Posterior cingulate gyrus (tissue), 11 donors: ENCODE measurements at regions not wholly inside any gene's neighbourhood (a gene's known extent, or its start where the extent isn't known, plus 50 kb on each side); places are given as distances from the start of the nearest gene placed in this dataset.
"Not testable (repeated sequence)": the region's sequence is repeated elsewhere in the genome, so short reads cannot be mapped to it uniquely, and the experiment has no call there.

Experiments used
- DNase-seq, 10 donors: peaks; one replicate each; pipeline versions ENCODE4 v3.0.0 to v3.0.0-alpha.2; 2020 to 2021; ENCODE audit warnings: mixed read lengths in 3 of 10
- intact Hi-C: fragments of 100-400 bp; cut with DNase I; formaldehyde crosslinking; loops from one replicate; pipeline ENCODE4 v1.15.1; 2023

DNA sequence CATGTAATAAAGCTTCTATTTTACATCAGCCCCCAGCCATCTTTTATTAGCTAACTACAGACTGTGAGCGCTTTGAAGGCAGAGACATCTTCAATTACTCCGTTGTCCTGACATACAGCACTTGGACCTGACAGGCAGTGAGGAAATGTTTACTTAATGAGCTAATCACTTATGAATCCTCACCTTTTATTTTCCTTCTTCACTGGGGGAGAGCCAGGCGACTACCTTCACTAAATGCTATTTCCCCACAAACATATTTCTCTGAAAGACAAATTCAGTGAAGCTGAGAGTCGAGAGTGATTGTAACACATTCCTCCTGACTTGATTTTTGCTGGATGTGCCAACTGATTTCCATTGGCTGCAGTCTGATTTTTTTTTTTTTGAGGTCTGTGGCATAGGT lies 192.1 kb upstream of the CLINT1 start:
- DNase-seq, result no peak
- intact Hi-C loops, result no loop called here

DNA sequence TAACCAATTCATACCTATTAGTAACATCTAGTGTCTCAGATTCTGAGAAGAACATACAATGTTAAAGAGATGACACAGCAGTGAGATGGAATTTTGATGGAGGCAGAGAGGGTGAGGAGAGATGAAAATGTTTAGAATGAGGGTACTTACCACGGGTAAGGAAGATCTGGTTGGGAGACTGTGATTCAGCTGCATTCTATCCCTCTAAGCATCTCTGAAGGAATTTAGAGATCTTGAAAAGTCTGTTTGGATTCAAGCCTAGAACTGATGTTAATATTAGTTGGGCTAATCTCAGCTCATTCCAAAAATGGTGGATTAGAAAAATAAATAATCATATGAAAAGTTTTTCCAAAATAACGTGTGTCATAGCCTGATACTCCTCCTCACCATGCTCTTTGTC lies 191.5 kb upstream of the CLINT1 start:
- intact Hi-C loops, result no loop called here
- no peak for DNase-seq

DNA sequence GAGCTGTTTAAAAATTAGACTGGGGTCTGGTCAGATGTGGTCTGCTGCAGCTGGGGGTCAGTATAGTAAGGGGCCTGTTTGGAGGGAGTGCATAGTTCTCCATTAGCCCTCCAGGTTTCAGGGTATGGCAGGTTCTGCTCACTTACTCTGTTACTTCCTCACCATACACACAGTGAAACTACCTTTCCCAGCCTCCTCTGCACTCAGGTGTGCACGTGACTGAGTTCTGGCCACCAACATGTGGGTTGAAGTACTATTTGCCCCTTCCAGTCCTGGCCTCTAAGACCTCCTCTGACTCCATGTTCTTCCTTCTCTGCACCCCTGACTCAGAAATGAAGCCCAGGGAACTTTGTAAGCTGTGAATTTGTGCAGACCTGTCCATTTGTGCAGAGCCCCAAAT lies 190.5 kb upstream of the CLINT1 start:
- DNase-seq, result no peak

DNA sequence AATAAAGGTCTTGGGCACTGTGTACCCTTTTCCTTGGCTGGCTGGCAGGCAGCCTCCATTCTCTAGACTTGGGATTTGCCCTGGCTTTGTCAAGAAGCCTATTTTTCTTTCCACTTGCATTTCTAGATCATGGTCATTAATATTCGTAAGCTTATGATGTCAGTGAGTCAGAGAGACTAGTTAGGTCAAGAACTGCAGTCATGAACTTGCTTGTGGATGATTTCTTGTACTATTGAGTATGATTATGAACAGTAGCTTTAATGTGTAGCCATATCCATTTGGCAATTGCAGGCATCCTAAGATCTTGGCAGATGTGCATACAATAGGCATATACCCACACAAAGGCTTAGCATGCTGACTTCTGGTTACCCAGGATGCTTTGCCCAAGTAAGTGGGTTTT lies 186.8 kb upstream of the CLINT1 start:
- no peak for DNase-seq
- intact Hi-C loops, result no loop called here

More for the DNA sequence above, 190.5 kb upstream of the CLINT1 start:
- intact Hi-C loops, result no loop called here

DNA sequence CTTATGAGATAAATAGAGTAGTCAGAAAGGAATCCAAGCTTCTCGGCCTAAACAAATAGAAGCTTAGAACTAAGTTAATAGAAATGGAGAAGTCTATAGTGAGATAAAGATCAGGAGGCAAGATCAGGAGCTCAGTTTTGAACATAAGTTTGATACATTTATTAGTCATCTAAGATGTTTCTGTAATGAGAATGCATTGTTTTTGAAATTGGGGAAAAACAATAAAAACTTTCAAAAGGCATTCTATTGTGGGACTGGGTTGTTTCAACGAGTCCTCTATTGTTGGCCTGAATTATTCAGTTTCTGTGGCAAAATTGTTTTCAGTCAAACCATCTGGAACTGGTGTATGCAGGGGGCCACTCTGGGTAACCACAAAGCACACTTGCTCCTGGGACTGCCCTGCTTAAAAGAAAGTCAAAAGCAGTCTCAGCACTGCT lies 181.0 kb upstream of the CLINT1 start:
- intact Hi-C loops, result no loop called here
- DNase-seq, result no peak

DNA sequence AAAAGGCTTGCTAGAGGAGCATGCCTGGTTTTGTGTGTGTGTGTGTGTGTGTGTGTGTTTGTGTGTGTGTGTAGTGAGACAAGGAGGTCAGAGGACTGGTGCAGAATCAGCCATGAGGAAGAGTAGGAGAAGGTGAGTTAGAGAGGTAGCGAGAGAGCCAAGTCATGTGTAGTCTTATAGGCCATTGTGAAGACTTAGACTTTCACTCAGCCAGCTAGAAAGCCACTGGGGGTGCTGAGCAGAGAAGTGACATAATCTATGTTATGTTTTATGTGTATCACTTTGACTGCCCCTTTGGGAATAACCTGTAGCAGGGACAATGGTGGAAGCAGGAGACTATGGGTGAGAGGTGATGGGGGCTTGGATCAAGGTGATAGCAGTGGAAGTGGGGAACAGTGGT lies 180.5 kb upstream of the CLINT1 start:
- intact Hi-C loops, result no loop called here
- no peak for DNase-seq

DNA sequence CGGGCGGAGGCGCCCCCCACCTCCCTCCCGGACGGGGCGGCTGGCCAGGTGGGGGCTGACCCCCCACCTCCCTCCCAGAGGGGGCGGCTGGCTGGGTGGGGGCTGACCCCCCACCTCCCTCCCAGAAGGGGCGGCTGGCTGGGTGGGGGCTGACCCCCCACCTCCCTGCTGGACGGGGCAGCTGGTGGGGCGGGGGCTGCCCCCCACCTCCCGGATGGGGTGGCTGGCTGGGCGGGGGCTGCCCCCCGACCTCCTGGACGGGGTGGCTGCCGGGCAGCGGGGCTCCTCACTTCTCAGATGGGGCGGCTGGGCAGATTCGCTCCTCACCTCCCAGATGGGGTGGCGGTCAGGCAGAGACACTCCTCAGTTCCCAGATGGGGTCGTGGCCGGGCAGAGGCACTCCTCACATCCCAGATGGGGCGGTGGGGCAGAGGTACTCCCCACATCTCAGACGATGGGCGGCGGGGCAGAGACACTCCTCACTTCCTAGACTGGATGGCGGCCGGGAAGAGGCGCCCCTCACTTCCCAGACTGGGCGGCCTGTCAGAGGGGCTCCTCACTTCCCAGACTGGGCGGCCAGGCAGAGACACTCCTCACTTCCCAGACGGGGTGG lies 178.1 kb upstream of the CLINT1 start:
- intact Hi-C loops, DNase-seq: not testable (repeated sequence)

DNA sequence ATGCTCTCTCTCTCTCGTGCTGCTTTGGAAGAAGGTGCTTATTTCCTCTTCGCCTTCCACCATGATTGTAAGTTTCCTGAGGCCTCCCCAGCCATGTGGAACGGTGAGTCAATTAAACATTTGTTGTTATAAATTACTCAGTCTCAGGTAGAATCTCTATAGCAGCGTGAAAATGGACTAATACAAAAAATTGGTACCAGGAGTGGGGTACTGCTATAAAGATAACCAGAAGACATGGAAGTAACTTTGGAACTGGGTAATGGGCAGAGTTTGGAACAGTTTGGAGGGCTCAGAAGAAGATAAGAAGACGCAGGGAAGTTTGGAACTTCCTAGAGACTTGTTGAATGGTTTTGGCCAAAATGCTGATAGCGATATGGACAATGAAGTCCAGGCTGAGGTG lies 175.6 kb upstream of the CLINT1 start:
- intact Hi-C loops, DNase-seq: not testable (repeated sequence)

DNA sequence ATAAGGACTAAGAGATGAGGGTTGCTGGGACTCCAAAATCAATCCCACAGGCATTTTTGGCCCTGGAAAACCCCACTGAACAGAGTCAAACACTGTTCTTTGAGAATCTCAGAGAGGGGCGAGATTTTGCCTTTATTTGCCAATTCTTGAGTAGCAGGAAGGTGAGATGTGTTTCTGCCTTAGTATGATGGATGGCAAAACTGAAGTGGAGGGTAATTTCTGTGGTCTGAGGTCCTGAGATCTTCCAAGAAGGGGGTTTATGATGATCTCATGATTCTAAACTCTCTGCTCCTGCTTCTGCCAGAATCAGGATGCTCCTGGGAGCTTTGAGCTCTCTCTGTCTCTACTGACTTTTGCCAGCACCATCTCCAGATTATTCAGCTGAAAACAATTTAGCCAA lies 174.8 kb upstream of the CLINT1 start:
- no peak for DNase-seq
- intact Hi-C loops, result no loop called here

DNA sequence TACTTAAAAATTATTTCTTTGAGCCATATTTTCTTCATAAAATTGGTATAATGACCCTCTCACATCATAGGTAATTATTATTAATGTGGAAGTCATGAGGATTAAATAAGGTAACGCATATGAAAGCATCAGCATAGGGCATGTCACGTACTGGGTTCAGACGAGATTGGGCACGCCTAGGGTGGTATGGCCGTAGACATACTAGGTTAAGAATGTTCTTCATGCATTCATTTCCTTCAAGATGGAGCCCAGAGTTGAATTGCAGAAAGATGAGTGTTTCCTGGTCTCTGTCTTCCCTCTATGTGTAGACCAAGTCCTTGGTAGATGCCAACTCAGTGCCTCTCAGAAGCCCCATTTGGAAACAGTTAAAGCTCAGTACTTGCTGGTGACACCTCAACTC lies 174.1 kb upstream of the CLINT1 start:
- intact Hi-C loops, result no loop called here
- DNase-seq, result no peak

DNA sequence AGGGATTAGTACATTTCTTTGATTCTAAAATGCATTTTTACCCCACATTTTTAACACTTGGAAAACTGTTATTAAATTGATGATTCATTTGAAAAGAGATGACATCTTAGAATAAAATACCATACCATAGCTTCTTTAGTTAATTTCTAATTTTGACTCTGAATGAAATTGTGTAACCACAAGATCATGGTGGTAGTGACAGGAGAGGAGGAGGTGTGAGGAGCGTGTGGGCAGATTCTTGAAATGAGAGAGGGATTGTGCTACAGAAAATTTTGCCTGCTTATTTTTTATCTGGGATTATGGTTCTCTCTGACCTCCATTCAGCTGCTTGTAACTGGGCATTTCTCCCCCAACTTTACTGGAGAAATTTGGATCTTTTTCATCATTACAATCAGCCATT lies 173.3 kb upstream of the CLINT1 start:
- intact Hi-C loops, result no loop called here
- peak in 2 of 10 donors; percentile 7 to 20 for DNase-seq

DNA sequence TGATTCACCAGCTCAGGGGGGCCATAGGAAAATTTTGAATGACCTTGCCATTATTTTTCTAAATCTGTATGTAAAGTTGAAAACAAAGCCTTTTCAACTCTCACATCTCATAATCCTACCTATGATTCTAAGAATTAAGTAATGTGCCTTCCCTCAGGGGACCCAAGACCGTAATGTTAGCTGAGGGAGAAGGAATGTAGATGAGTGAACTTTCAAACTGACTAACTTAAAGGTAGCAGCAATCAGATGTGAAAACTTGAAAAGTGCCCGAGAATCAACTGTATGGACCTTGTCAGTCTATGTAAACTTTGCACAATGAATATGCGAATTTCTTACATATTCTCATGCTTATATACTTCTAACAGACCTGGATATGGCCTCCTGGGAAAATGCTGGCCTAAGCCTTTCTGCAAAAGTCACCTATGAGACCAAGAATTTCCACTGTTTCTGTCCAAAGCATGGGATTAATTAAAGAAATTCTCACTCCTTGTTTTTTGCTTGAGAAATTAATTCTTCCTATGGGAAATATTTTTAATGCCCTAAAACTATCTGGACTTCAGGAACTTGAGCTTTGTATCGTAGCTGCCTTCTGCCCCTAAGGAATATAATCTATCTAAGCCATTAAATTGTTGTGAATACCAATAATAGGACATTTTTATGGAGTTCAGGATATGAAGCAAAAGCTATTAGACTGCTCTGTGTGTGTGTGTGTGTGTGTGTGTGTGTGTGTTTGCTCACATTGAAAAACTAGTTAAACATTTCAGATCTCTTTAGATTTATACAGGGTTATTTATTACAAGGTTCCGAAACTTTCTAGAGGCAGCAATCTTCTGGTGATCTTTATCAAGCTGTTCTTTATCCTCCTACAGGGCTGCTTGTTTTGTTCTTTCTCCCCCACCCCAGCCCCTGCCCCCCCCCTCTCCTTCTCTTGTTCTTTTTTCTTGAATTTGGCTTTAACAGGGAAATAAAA lies 169.1 kb upstream of the CLINT1 start:
- intact Hi-C loops, result no loop called here
- DNase-seq, result no peak

DNA sequence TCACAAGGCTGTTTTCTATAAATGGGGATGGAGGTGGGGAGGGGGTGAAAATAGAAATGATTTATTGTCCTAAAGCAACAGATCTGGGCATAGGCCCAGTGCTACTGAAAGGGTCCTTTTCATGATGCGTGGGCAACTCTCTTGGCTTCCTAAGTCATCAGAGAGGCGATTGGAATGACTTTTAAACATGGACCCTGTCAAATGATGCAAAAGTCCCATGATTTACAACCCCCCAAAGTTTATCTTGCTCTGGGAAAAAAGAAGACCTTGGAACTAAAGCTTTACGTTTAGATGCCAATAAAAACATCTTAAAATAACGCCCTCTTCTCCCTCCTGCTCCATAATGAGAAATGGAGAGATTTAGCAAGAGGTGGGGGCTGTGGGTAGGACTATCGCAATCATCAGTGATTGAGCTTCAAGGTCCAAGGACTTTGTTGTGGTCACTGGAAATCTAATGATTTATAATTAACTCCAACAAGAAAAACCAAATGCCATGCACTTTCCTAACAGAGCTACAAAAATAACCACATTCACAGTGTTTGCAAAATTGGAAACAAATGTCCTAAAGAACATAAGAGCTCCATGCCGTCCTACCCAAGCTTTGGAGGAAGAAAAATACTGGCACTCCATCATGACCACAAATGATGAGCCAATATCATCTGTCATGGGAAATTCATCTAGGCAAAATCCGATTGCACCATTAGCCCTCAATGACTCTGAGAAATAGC lies 167.5 kb upstream of the CLINT1 start:
- intact Hi-C loops, result no loop called here
- peak in 2 of 10 donors; percentile 4 to 11 for DNase-seq

DNA sequence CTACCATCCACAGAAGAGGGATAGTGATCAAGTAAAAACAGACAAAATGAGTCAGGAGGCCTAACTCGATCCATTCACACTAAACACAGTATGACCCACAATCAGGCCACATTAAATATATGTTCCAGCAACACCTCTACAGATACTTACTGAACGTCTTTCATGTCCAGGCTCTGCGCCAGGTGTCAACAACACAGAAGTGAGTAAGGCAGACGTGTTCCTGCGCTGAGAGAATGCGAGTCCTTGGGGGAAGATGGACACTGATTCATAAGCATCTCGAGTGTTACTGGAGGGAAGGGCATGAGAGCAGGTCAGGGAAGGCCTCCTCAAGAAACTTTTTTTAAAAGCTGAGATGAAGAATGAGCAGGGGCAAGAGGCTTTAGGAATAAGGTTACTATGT lies 164.3 kb upstream of the CLINT1 start:
- DNase-seq, result no peak
- intact Hi-C loops, result no loop called here

DNA sequence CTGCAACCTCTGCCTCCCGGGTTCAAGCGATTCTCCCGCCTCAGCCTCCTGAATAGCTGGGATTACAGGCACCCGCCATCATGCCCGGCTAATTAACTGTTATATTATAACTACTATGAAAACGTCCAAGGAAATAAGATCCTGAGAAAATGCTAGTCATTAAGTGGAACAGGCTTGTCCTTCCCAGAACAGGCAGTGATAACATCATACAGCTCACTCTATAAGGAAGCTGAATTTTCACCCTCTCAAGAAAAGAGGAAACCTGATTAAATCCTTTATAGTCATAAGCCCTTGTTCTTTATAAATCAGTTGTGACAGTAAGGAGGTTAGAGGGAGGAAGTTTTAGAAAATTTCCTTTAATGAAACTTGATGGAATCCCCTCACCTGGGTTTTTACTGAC lies 163.9 kb upstream of the CLINT1 start:
- intact Hi-C loops, result no loop called here

DNA sequence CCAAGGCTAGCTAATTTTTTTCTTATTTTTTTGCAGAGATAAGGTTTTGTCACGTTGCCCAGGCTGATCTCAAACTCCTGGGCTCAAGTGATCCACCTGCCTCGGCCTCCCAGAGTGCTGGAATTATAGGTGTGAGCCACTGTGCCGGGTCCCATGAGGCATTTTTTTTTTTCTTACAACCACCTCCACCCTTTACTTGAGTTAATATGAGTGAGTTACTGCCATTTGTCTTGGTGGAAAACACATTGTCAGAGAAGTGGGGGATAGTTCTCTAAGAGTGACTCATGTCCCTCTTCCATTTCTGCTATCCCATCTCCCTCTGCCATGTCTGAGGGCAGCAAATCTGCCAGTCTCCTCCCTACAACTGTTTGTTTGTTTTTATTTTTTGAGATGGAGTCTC lies 163.4 kb upstream of the CLINT1 start:
- DNase-seq, result no peak
- intact Hi-C loops, result no loop called here

More for the DNA sequence above, 163.9 kb upstream of the CLINT1 start:
- DNase-seq, result no peak

DNA sequence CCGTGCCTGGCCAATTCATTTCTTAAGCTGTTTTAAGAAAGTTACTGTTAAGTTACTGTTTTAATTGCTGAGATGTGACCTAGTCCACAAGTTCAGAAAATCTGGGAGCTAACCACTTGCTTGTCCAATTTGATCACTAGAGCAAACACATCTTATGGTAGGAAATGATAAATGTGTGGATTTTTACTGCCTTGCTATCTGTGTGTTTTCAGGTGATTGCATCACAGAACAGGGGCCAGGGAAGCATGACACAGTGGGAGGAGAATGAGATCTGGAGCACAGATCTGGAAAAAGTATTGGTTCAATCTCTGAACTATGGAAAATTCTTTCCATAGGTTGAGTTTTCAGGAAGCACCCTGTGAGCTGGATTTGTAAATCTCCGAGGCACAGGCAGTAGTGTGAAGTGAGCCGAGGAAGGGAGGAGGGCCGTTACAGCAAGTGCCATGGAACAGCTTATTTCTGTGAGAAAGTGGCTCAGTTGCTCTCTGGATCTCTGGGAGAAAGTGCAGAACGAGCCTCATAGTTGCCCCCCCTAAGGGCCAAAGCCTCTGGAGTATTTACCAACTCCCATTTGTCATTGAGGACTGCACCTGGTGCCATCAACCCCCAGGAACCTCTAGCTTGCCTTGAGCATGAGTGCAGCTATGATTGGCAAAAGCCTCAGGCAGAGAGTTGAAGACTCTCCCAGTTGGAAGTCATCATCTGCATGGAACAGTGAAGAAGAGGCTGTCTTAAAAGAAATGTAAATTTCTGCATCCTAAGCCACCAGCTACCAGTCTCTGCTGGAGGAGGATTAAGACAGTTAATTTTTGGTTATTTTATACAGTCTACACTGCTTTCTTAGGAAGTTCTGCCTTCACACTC lies 161.8 kb upstream of the CLINT1 start:
- DNase-seq, result no peak
- intact Hi-C loops, result no loop called here

DNA sequence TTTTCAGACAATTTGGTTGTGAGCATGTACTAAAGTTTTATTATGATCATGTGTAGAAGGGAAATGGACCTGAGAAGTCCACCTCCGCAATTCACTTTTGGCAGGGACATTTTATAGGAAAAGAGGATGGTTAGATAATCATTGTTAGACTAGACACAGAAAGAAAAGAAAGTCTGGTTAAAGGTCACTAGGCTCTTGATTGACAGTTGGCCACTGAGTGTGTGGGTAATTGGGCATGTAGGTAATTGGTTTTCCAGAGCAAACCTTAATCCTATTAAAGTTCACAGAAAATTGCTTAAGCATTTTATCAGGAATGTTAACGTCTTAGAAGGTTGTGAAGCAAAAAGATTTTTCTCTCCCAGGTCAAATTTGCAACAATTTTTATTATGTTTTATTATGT lies 158.5 kb upstream of the CLINT1 start:
- no peak for DNase-seq
- intact Hi-C loops, result no loop called here

DNA sequence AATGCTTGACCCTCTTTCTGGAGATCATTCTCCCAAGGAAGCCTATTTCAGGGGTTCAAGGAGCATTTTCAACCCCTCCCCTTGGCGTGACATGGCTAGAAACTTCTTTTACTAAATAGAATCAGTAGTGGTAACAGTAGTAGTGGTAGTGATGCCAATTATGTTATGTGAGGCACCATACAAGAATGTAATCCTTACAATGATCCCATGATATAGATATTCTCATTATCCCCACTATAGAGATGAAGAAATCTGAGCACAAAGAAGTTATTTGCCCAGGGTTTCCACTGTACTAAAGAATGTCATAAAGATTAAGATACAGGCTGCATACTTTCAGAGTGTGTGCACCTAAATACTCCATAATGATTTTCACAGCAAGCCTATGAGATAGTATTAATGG lies 155.4 kb upstream of the CLINT1 start:
- intact Hi-C loops, result no loop called here
- DNase-seq, result no peak

DNA sequence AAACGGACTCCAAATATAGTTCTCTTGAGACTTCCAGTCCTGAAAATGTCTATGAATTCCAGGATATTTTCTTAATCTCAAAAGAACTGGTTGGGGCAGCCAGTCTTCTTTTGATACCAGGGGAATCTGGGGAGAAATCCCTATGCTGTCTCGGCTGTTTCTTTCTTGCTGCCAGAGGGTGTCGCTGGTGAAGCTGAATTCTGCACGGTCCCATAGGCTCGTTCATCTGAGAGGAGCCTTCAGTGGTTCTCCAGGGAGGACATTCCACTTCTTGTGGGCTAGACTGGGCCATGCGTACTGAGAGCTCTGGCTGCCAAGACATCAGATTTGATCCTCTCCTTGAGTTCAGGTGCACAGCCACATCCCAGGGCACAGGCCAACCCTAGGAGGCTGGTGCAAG lies 155.0 kb upstream of the CLINT1 start:
- peak in 3 of 10 donors; percentile 6 to 20 (median 14) for DNase-seq
- intact Hi-C loops, result no loop called here
